ENCODE measurements at regions not wholly inside any gene's neighbourhood (a gene's known extent, or its start where the extent isn't known, plus 50 kb on each side); places are given as distances from the start of the nearest gene placed in this dataset.

GRCh38 chr5:84881737-84882136 is 497.1 kb upstream of the EDIL3 start:
- TF ChIP-seq, protein P1, sequence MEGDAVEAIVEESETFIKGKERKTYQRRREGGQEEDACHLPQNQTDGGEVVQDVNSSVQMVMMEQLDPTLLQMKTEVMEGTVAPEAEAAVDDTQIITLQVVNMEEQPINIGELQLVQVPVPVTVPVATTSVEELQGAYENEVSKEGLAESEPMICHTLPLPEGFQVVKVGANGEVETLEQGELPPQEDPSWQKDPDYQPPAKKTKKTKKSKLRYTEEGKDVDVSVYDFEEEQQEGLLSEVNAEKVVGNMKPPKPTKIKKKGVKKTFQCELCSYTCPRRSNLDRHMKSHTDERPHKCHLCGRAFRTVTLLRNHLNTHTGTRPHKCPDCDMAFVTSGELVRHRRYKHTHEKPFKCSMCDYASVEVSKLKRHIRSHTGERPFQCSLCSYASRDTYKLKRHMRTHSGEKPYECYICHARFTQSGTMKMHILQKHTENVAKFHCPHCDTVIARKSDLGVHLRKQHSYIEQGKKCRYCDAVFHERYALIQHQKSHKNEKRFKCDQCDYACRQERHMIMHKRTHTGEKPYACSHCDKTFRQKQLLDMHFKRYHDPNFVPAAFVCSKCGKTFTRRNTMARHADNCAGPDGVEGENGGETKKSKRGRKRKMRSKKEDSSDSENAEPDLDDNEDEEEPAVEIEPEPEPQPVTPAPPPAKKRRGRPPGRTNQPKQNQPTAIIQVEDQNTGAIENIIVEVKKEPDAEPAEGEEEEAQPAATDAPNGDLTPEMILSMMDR (IDR thresholded peaks at IDR 0.05; ENCODE audit: low read depth, low read length, missing input control), result no peak
- TF ChIP-seq JUND (IDR thresholded peaks at IDR 0.05) (no peak), TAF1 (conservative IDR thresholded peaks at IDR 0.05) (no peak), YY1 (IDR thresholded peaks at IDR 0.05) (no peak)
- TF ChIP-seq, protein P2, sequence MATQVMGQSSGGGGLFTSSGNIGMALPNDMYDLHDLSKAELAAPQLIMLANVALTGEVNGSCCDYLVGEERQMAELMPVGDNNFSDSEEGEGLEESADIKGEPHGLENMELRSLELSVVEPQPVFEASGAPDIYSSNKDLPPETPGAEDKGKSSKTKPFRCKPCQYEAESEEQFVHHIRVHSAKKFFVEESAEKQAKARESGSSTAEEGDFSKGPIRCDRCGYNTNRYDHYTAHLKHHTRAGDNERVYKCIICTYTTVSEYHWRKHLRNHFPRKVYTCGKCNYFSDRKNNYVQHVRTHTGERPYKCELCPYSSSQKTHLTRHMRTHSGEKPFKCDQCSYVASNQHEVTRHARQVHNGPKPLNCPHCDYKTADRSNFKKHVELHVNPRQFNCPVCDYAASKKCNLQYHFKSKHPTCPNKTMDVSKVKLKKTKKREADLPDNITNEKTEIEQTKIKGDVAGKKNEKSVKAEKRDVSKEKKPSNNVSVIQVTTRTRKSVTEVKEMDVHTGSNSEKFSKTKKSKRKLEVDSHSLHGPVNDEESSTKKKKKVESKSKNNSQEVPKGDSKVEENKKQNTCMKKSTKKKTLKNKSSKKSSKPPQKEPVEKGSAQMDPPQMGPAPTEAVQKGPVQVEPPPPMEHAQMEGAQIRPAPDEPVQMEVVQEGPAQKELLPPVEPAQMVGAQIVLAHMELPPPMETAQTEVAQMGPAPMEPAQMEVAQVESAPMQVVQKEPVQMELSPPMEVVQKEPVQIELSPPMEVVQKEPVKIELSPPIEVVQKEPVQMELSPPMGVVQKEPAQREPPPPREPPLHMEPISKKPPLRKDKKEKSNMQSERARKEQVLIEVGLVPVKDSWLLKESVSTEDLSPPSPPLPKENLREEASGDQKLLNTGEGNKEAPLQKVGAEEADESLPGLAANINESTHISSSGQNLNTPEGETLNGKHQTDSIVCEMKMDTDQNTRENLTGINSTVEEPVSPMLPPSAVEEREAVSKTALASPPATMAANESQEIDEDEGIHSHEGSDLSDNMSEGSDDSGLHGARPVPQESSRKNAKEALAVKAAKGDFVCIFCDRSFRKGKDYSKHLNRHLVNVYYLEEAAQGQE (IDR thresholded peaks at IDR 0.05), result no peak

All from liver (tissue), 3 donors.